T47D (cell line): ENCODE measurements at regions not wholly inside any gene's neighbourhood (a gene's known extent, or its start where the extent isn't known, plus 50 kb on each side); places are given as distances from the start of the nearest gene placed in this dataset.
"Not testable (repeated sequence)": the region's sequence is repeated elsewhere in the genome, so short reads cannot be mapped to it uniquely, and the experiment has no call there.

Experiments
- DNase-seq, 2 experiments: peaks; one replicate each; pipeline versions ENCODE4 v3.0.0 to v3.0.0-alpha.2; 2011 to 2012; ENCODE audit warnings: low read depth in 1 of 2, low spot score in 1 of 2
- JUND ChIP-seq: IDR thresholded peaks from 2 replicates; pipeline ENCODE4 v1.6.1; 2012; ENCODE audit warnings: low read depth
- in situ Hi-C: cut with HindIII; loops from 2 replicates; pipeline ENCODE4 v1.10.0; 2016; ENCODE audit warnings: low sequenced_read_pairs, low pct_unique_long_range_greater_than_20kb

DNA sequence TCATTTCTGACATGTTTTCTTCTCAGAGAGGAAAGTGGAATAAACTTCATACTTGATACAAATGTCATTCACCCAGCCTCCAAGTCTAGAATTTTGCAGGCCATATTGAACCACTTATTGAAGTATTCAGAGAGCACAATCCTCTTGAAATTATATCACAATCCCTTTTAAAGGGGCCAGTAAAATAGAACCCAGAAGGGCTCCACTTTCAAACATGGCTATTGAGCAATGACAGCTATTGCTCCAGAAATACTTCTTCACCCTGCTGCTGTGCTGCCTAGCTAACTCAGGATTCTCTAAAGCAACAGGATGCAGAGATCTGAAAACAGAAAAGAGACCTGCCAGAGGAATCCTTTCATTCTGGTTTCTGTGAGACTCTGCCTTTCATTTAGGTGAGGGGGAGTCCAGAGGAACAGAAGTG is 275.0 kb upstream of the CDH5 start:
- no peak for DNase-seq
- no peak for TF ChIP-seq JUND
- in situ Hi-C loops: no loop called here

DNA sequence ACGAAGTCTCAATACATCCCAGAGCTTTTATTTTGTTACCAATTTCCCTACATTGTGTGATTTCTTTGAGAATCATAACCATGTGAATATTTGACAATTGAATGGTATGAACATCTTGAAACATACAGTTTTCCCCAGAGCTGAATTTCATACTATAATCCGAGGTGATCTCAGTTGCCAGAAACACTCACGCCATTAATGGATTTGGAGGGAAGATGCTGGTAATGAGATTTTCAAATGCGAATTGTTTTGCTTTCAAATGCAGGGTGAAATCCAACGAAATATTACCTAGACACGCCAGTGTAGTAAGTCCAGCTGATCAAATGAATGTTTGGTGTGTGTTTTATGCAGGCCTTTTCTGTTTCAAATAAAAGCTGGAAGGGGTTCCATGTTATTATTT is 277.8 kb upstream of the CDH5 start:
- no peak for TF ChIP-seq JUND
- in situ Hi-C loops: no loop called here
- DNase-seq: no peak

DNA sequence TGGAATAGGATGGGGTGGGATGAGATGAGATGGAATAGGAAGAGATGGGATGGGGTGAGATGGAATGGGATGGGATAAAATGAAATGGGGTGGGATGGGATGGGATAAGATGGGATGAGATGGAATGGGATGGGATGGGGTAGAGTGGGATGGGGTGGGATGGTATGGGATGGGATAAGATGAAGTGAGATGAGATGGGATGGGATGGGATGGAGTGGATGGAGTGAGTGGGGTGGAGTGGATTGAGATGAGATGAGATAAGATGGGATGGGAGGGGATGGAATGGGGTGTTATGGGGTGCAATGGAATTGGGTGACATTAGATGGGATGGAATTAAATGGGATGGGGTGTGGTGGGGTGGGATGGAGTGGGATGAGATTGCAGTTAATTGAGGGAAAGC is 279.2 kb upstream of the CDH5 start:
- TF ChIP-seq JUND: no peak
- in situ Hi-C loops: no loop called here
- DNase-seq: no peak

DNA sequence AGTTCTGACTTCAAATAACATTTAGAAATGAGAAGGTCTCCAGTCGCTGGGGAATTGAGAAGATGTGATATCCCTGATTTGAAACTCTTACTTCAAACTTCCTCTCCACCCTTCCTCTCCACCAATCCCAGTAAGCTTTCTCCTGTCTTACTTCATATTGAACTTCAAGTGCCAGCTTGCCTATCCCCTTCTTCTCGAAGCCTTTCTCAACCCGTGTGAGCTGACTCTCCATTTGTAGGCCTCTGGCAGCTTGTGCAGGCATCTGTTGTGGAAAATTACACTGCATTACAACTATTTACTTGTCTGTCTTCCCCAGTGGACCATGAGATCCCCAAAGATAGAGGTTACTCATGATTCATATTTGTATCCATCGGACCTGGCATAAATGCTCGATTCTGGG is 280.8 kb upstream of the CDH5 start:
- in situ Hi-C loops: no loop called here
- DNase-seq: no peak
- no peak for TF ChIP-seq JUND

DNA sequence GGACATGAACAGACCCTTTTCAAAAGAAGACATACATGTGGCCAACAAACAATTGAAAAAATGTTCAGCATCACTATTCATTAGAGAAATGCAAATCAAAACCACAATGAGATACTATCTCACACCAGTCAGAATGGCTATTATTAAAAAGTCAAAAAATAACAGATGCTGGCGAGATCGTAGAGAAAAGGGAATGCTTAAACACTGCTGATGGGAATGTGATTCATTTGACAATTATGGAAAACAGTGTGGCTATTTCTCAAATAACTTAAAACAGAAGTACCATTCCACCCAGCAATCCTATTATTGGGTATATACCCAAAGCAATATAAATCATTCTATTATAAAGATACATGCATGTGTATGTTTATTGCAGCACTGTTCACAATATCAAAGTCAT is 281.8 kb upstream of the CDH5 start:
- in situ Hi-C loops, DNase-seq: not testable (repeated sequence)

DNA sequence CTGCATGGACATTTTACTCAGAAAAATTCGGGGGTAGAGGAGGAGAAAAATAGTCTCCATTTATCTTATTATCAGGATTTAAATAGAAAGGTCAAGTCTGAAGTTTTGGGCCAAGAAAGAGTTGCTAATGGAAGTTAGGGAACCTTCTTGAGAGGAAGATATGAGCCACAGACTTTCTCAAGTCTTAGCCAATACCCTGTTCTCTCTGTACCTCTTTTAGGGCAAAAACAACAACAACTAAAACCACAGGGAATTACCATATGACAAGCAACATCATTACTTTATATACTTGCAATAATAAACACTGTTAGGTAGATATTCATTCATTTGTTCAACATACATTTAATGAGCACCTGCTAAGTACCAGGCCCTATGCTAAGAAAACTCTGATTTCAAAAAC is 282.2 kb upstream of the CDH5 start:
- no peak for DNase-seq
- TF ChIP-seq JUND: no peak
- in situ Hi-C loops: no loop called here

DNA sequence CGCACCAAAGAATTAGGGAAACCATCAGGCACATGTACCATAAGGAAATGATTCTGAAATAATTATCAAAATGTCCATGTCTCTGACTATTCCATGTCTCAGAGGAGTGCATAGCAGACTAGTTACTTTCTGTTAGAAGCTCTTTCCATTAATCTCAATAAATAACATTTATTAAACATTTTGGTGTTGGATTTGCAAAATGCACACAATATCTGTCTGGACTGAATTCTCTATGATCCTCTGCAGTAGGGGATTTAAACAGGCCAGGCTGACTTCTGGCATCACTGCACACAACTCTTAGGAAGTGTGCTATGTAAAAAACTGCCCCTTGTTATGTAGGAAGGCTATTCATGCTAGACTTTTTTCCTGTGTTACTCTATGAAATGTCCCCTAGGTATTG is 283.3 kb upstream of the CDH5 start:
- no peak for DNase-seq
- in situ Hi-C loops: no loop called here
- no peak for TF ChIP-seq JUND

DNA sequence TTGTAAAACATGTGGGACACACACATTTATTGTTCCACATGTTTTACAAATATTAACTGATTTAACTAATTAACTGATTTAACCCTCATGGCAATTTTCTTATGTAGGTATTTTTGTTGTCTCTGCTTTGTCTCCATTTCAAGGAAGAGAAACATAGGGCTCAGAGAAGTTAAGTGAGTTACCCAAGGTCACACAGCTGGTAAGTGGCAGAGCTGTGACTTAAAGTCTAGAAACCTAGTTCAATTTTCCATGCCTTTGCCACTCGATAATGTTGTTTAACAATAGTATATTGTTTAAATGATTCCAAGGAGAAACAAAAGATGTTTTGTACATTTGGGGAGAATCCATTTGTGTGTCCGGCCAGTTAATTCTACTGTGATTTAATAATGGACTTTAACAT is 284.1 kb upstream of the CDH5 start:
- TF ChIP-seq JUND: no peak
- DNase-seq: no peak
- in situ Hi-C loops: no loop called here

DNA sequence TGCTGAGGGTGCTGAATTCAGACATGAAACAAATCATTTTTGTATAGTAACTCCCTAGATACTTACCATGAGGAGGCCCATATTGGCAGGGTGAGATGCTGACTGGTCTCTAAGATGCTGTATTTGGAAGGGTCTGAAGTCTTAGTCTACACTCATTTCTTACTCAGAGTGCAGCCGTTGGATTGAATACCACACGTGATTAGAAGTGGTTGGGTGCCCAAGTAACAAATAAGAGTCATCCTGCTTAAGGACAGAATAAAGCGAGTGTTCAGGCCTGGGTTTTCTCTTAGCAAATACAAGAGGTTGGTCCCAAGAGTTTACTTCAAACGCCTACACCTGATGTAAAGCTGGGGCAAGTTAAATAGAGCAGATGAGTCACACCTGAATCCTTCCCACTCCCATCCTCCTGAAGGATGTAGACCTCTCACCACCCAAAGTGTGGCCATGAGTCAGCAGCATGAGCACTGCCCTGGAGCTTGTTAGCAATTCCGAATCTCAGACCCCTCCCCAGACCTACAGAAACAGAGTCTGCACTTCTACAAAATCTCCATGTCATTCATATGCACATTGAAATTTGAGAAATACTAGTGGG is 284.6 kb upstream of the CDH5 start:
- TF ChIP-seq JUND: no peak
- DNase-seq: no peak
- in situ Hi-C loops: no loop called here

DNA sequence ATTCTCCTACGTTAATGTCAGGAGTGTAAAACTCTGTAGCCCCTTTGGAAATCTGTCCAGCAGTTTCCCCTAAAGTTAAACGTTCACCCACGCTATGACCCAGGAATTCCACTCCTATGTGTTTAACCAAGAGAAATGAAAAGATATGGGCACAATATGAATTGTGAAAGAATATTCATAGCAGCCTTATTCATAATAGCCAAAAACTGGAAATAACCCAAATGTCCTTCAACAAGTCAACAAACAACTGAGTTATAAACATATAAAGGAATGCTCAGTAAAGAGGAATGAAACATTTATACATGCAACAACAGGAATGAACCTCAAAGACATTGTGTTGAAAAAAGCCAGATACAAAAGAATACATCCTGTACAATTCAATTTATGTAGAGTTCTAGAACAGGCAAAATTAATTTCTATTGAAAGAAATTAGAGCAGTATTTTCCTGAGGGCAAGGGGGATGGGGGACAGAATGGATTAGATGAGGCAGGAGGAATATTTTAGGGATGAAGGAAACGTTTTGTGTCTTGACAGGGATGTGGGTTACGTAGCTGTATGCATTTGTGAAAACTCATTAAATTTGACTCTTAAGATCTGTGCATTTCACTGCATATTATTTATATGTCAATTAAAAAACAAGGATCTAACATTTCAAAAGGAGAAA is 286.7 kb upstream of the CDH5 start:
- no peak for TF ChIP-seq JUND
- in situ Hi-C loops: no loop called here
- no peak for DNase-seq

DNA sequence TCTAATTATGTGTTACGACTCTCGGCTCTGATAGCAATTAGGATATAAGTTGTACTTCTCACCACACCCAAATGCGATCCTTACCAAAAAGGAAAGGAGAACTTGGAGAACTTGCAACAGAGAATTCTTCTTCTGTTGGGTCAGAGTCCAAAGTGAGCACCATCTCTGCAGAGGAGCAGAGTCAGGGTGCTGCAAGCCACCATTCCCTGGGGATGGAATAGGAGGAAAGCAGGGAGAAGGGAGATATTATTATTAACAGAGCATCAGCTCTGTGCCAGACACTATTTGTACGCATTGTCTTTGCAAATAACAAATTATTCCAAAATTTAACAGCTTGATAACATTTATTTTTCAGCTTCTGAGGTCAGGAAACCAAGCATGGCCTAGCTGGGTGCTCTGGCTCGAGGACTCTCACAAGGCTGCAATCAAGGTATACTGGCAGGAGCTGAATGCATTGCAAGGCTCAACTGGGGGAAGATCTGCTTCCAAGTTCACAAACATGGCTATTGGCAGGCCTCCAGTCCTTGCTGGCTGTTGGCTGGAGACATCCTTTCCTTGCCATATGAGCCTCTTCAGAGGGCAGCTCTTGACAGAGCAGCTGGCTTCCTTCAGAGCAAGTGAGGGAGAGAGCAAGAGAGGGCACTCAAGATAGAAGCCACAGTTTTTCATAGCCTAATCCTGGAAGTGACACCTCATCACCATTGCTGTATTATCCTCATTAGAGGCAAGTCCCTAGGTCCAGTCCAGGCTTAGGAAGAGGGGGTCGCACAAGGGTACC is 296.2 kb upstream of the CDH5 start:
- TF ChIP-seq JUND: no peak
- in situ Hi-C loops: no loop called here
- no peak for DNase-seq

DNA sequence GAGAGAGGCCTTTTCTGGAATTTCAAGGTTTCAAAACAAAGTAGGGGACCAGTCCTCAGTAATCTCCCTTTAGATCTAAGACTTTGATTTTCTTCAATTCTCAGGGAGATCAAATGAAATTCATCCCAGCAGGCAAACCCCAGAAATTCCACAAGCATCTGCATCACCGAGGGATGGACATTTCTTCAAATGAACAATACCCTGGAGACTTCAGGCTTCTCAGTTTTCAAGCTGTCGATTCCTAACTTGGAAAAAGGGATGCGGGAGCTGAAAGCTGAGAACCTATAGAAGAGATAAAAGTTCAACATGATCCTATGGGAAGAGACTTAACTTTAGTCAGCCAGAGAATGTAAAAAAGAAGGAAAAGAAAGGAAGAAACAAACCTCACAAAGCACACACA is 296.9 kb upstream of the CDH5 start:
- in situ Hi-C loops: no loop called here
- no peak for DNase-seq
- no peak for TF ChIP-seq JUND

DNA sequence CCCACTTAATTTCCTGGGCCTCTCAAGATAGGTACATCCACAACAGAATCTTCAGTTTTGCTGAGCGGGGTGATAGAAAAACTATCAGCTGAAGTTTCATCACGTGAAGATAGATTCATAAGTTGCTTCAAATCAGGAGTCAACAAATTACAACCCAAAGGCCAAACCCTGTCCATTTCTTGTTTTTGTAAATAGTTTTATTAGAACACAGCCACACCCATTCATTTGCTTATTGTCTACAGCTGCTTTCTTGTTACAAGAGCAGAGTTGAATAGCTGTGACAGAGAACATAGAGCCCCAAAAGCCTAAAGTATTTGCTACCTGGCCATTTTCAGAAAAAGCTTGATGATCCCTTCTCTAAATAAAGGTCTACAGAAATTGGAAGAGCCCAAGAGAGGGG is 300.1 kb upstream of the CDH5 start:
- in situ Hi-C loops: no loop called here
- no peak for DNase-seq
- TF ChIP-seq JUND: no peak

DNA sequence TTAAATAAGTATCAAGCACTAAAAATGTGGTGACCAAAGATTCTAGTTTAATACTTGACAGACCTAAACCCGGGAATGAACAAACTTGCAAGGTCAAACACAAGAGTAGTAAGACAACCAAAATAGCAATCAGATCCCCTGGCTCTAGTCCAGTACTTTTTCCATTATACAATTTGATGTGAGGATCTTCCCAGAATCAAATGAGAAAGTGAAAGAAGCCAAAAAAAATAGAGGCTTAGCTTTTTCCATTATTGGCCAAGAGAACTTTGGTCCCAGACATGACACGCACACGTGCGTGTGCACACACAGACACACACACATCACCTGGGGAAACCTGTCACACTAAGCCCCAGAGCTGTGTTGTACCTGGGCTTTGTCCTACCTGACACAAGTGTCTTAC is 300.6 kb upstream of the CDH5 start:
- in situ Hi-C loops: no loop called here
- TF ChIP-seq JUND: no peak
- DNase-seq: no peak
